G401 (cell line): ENCODE measurements at regions not wholly inside any gene's neighbourhood (a gene's known extent, or its start where the extent isn't known, plus 50 kb on each side); places are given as distances from the start of the nearest gene placed in this dataset.

ENCODE experiments used
- DNase-seq: peaks from one replicate; pipeline ENCODE4 v3.0.0-alpha.2; 2015; ENCODE audit warnings: low spot score
- in situ Hi-C: cut with HindIII; loops from 2 replicates; pipeline ENCODE4 v1.10.0; 2016; ENCODE audit warnings: low sequenced_read_pairs, mixed read lengths

GRCh38 chr2:222074674-222075073 lies 224.1 kb downstream of the PAX3 start:
- in situ Hi-C loops = no loop called here
- no peak for DNase-seq

DNA sequence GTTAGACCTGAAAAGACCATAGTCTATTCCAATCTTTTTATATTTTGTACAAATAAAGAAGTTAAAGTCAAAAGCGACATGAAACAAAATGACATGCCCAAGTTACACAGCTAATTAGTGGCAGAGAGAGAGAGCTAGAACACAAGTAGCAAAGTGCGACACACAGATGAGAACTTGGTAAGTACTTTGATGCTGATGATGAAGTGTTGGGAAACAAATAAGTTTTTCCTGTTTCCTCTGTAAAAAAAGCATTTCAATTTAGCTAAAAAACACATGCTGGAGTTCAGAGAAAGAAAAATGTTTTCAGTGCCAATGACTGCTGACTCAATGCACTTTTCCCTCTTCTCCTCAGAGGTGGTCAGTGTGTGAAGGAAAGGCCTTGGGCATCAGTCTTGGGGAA lies 226.9 kb downstream of the PAX3 start:
- DNase-seq = no peak
- in situ Hi-C loops = no loop called here

GRCh38 chr2:222064286-222064685 lies 234.5 kb downstream of the PAX3 start:
- in situ Hi-C loops = no loop called here
- DNase-seq = no peak

DNA sequence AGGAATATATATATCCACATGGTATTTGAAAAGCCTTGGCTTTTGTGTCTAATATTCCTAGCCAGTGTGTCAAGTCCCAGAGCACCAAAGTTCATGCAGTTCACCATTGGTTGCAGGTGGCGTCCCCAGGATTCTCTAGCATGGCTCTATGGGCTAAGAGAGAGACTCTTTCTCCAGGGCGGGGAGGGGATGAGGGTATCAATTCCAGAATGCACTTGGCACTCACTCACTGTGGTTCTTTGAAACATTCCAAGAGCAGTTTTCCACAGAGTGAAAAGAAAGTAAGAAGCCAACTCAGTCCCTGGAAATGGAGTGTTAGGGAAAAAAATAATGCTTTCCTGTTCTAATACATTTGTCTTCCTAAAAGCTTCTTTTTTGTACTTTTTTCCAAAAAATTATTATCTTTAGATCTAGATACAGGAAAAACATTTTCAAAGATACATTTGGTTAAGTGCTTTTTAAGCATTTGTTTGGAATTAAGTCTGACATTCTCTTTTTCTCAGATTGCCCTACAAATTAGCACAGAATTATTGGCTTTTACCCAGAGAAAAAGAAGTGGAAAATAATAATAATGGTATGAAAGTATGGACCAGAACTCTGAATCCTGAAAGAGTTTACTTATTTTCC lies 239.9 kb downstream of the PAX3 start:
- in situ Hi-C loops = no loop called here
- DNase-seq = no peak

DNA sequence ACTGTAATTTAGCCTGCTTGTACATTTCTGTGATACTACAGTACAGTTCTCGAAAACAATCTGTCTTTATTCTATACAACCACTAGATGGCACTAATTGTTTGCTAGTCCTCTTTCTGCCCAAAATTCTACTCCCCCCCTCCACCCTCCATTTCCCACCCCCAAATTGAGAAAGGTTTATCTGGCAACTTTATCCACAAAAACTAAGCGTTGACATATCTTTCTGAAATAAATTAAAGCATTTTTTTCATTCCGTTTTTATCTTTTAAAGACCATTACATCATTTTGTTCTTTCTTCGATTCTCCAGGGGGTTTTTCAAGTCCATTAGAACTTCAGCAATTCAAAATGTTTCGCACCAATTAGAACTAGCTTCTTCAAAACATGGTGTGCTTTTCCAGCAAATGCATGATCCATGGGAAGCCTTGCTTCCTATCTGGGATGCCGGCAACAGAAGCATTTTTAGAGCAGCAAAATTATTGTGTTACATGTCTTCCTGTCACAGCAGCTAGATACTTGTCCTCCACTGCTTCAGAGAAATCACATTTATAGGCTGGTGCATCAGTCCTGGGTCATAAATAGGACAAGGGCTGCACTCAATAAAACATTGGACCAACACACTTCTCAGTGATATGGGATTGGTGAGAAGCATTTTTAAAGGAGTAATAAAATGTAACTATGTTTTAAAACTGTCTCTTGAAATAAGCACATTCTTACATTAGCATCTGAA lies 241.3 kb downstream of the PAX3 start:
- DNase-seq = peak; percentile 22
- in situ Hi-C loops = no loop called here

DNA sequence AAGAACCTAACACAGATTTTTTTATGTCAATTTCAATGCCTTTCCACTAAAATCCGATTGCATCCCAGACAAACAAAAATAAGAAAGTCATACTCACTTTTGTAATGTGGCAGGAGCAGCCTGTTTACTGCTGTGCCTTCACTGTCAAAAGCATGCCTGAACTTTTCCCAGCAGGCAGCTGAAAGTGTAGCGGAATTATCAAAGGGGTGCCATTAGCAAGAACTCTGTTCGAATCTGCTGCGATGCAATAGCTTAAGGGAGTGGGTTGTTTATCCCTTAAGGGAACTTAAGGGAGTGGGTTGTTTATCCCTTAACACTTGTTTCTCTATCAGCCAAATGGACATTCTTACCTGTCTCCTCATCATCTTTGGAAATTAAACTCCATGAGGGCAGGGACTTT lies 243.5 kb downstream of the PAX3 start:
- in situ Hi-C loops = no loop called here
- DNase-seq = no peak

DNA sequence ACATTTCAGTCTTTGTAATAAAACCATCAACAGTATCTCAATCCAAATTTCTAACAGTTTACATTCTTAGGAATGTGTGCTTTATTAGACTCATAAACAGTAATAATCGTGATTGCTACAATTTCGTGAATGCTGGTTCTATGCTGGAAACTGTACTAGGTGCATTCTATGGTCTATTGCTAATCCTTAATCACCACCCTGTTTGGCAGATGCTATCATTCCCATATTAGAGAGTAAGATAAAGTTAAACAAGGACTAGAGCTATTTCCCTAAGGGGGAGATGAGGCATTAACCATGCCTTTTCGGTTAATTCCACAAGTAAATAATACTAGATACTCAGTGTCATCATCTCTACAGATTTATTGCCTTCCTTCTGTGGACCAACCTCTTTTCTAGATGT lies 244.0 kb downstream of the PAX3 start:
- no peak for DNase-seq
- in situ Hi-C loops = no loop called here

- no peak for DNase-seq
- in situ Hi-C loops = no loop called here
Observed at GRCh38 chr2:222052934-222053367, 245.8 kb downstream of the PAX3 start.

DNA sequence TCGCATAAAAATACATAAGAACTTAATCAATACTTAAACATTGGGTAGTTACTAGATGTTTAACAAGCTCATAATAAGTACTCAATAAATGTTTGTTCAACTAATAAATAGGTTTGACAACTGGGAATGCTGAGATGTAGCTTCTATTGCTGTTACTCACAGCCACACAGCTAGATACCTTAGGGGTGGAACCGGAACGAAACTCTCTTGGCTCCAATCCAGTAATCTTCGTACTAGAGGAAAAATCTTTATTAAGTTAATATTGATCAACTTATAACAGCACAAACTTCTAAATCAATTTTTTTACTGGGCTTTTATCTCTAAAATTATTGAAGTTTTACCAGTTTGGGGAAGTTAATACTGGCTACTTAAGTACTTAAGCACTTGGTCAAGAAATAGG lies 247.8 kb downstream of the PAX3 start:
- in situ Hi-C loops = no loop called here
- DNase-seq = no peak

GRCh38 chr2:222049946-222050345 lies 248.9 kb downstream of the PAX3 start:
- in situ Hi-C loops = no loop called here

GRCh38 chr2:222043897-222044296 lies 254.9 kb downstream of the PAX3 start:
- no peak for DNase-seq
- in situ Hi-C loops = no loop called here

More at GRCh38 chr2:222049946-222050345, 248.9 kb downstream of the PAX3 start:
- DNase-seq = no peak

GRCh38 chr2:222042666-222043065 lies 256.1 kb downstream of the PAX3 start:
- in situ Hi-C loops = no loop called here

GRCh38 chr2:222040333-222040732 lies 258.5 kb downstream of the PAX3 start:
- in situ Hi-C loops = no loop called here
- no peak for DNase-seq

More at GRCh38 chr2:222042666-222043065, 256.1 kb downstream of the PAX3 start:
- DNase-seq = no peak

- DNase-seq = no peak
- in situ Hi-C loops = no loop called here
Observed at GRCh38 chr2:222039821-222040220, 259.0 kb downstream of the PAX3 start.

DNA sequence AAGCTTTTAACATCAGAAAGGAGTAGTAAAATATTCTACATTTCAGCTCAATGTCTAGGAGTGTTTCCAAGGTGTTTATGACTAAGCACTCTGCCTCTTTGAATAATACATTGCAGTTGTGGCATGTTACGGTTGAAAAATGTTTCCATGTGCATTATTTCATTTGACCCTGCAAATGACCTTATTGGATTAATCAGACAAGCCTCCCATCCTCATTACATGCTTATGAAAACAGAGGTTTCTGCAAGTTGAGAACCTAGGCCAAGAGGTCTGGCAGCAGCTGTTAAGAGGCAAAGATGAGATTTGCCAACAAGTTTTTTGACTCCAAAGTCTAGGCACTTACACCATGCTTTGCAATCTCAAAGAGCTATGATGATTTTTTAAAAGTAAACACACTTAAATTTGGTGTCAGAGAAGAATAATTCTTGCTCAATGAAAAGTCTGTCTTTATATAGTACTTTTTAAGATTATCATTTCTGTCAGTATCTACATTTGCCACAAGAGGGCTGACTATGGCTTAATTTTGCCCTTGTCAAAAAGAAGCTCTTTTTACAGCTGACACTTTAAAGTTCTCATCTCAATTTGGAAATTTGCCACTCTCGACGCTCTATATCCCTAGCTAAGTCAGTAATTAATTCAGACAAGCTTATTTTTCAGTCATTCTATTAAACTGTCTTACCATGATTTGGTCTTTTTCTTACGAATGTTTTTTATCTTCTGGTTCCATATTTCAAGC lies 260.6 kb downstream of the PAX3 start:
- in situ Hi-C loops = no loop called here
- peak; percentile 9 for DNase-seq

DNA sequence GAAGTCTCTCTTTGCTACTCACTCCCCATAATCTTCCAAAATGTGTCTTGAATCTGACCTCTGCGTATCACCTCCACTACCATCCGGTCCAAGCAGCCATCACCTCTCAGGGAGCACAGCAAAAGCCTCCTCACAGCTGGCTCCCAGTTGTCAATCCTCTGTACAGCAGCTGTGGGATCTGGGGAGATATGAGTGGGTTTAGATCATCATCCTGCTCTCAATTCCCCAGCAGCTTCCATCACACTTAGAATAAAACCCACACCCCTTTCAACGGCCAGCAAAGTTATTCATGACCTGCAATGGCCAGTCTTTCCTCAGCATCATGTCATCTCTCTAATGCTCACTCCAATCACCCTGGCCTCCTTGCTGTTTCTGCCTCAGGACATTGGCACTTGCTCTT lies 261.6 kb downstream of the PAX3 start:
- in situ Hi-C loops = no loop called here
- no peak for DNase-seq

GRCh38 chr2:222034058-222034457 lies 264.7 kb downstream of the PAX3 start:
- DNase-seq = no peak
- in situ Hi-C loops = no loop called here

DNA sequence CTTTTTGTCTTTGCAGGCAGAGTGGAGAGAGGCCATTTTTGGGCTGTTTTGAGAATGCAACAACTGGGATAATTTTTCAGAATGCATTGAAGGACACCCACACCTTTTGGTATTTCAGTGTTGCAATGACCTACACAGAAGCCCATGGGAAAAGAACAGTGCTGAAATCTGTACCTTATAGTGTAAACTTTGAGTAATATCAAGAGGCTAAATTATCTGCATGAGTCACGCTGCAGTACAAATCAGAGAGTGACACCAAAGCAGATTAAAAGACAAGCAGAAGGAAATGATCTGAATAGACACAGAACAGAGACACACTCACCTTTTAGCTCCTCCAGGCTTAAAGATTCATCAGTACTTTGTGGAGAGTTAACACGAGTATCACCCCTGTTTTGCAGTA lies 265.3 kb downstream of the PAX3 start:
- in situ Hi-C loops = no loop called here
- DNase-seq = no peak

GRCh38 chr2:222025881-222026271 lies 272.9 kb downstream of the PAX3 start:
- no peak for DNase-seq

More at GRCh38 chr2:222025881-222026271, 272.9 kb downstream of the PAX3 start:
- in situ Hi-C loops = no loop called here
